OCI-LY3 (cell line): ENCODE measurements at regions not wholly inside any gene's neighbourhood (a gene's known extent, or its start where the extent isn't known, plus 50 kb on each side); places are given as distances from the start of the nearest gene placed in this dataset.

Source experiments
- H2AFZ ChIP-seq: fragments of 200-600, 300-600 bp; shearing (Covaris generic); 2 replicates; pipeline ENCODE4 v1.6.0; 2014; ENCODE audit warnings: antibody characterized with exemption, low read depth, low read length
- H3K27ac ChIP-seq: fragments of 200-600, 300-600 bp; sonication (generic); 2 replicates; pipeline ENCODE4 v1.5.1; 2014; ENCODE audit warnings: mild to moderate bottlenecking, low read length, moderate library complexity, mixed read lengths
- H3K27me3 ChIP-seq: fragments of 200-600, 300-600 bp; sonication (generic); 2 replicates; pipeline ENCODE4 v1.6.1; 2014; ENCODE audit warnings: low read depth, low read length, mixed read lengths
- H3K36me3 ChIP-seq: fragments of 200-600, 300-600 bp; sonication (generic); replicated peaks from 2 replicates; pipeline ENCODE3; 2014; ENCODE audit warnings: low read depth, low read length, mixed read lengths
- H3K4me1 ChIP-seq: fragments of 300-600, 200-600 bp; sonication (generic); 2 replicates; pipeline ENCODE4 v1.6.1; 2014; ENCODE audit warnings: low read length, mixed read lengths
- H3K4me2 ChIP-seq: fragments of 200-600, 300-600 bp; sonication (generic); 2 replicates; pipeline ENCODE4 v1.6.1; 2014; ENCODE audit warnings: low read length, mixed read lengths
- H3K4me3 ChIP-seq: fragments of 300-600, 200-600 bp; sonication (generic); 2 replicates; pipeline ENCODE4 v1.5.1; 2014; ENCODE audit warnings: antibody characterized with exemption, mild to moderate bottlenecking, low read length, moderate library complexity
- H3K79me2 ChIP-seq: fragments of 300-600, 200-600 bp; shearing (Covaris generic); 2 replicates; pipeline ENCODE4 v1.6.1; 2014; ENCODE audit warnings: mild to moderate bottlenecking, low read length, mixed read lengths
- H3K9ac ChIP-seq: fragments of 300-600, 200-600 bp; shearing (Covaris generic); 2 replicates; pipeline ENCODE4 v1.6.0; 2014; ENCODE audit warnings: mild to moderate bottlenecking, low read length, moderate library complexity
- H3K9me3 ChIP-seq: fragments of 200-600, 300-600 bp; shearing (Covaris generic); 2 replicates; pipeline ENCODE4 v1.6.1; 2014; ENCODE audit warnings: low read length, mixed read lengths; ENCODE audit not compliant: insufficient read depth
- H4K20me1 ChIP-seq: fragments of 200-600, 300-600 bp; sonication (generic); 2 replicates; pipeline ENCODE4 v1.6.1; 2016; ENCODE audit warnings: low read length, mixed read lengths; ENCODE audit not compliant: insufficient read depth
- EZH2phosphoT487 ChIP-seq: fragments of 200-600 bp; shearing (Covaris generic); IDR thresholded peaks from 2 replicates; pipeline ENCODE4 v1.6.1; 2018; ENCODE audit warnings: antibody characterized with exemption, mixed run types, low read depth
- TF ChIP-seq, protein P1 (sequence below): fragments of 200-600, 300-600 bp; sonication (generic); IDR thresholded peaks from 2 replicates; pipeline ENCODE4 v1.5.1; 2014; ENCODE audit warnings: antibody characterized with exemption, low read length, low read depth

DNA sequence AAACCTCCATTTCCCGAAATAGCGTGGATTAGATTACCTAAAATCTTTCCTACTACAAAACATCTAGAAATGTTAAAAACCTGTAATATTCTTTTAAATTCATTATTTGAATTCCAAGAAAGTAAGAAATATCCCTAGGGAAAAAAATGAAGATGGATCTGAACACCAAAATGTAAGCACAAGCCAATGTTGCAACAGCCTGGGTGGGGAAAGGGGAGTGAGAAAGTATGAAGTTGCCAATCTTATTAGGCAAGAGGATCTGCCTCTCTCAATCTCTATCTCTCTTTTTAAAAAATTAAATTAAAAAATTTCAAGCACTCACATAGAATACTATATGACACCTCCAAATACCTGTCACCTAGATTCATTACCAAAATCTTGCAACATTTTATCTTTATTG lies 74.9 kb upstream of the IRF2BP2 start:
- TF ChIP-seq EZH2phosphoT487, result no peak
- TF ChIP-seq, protein P1, sequence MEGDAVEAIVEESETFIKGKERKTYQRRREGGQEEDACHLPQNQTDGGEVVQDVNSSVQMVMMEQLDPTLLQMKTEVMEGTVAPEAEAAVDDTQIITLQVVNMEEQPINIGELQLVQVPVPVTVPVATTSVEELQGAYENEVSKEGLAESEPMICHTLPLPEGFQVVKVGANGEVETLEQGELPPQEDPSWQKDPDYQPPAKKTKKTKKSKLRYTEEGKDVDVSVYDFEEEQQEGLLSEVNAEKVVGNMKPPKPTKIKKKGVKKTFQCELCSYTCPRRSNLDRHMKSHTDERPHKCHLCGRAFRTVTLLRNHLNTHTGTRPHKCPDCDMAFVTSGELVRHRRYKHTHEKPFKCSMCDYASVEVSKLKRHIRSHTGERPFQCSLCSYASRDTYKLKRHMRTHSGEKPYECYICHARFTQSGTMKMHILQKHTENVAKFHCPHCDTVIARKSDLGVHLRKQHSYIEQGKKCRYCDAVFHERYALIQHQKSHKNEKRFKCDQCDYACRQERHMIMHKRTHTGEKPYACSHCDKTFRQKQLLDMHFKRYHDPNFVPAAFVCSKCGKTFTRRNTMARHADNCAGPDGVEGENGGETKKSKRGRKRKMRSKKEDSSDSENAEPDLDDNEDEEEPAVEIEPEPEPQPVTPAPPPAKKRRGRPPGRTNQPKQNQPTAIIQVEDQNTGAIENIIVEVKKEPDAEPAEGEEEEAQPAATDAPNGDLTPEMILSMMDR, result no peak
- Histone ChIP-seq H3K79me2 (no peaks in the 10 kb centered on the region), H3K27ac (no peak overlapping the region), H3K36me3 (peaks cover 3% of the 10 kb centered on the region), H3K4me1 (no peaks in the 10 kb centered on the region), H3K4me2 (no peak overlapping the region), H3K27me3 (no peaks in the 10 kb centered on the region), H2AFZ (no peak overlapping the region), H3K9ac (no peak overlapping the region), H4K20me1 (no peaks in the 10 kb centered on the region), H3K4me3 (no peak overlapping the region), H3K9me3 (peaks cover 10% of the 10 kb centered on the region; the same call in 1 of the 2 replicates)

DNA sequence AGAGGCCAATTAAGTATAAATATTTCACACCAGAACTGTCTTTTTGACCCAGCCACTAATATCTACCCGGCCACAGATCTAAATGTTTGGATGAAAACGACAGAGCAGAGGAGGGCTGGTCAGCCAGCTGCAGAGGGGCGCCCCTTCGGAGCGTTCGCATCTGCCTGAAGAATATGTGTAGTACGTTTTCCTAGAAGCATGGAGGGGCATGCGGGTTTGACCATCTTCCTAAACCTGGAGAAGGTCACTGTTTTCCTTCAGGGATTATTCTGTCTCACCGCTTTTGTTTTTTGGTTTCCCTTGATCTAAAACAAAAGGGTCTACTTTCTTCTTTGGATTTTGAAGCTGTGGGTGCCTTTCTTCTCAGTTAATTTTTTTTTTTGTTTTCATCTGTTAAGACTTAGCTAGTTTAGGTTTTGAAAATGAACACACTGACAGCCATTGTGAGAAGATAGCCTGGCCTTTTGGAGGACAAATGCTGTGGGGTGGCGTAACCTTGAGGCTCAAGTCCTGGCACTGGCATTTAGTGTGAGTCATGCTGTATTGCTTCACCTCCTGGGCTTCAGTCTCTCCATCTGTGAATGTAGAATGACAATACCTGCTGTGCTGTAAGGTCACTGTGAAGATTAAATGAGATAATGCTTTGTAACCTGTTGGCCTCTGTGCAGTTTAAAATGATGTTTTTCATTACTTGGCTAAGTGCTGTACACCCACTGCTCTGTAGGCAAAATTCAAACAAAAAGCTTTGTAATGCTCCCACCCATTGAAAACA lies 74.1 kb upstream of the IRF2BP2 start:
- no peaks in the 10 kb centered on the region for H3K4me1 ChIP-seq
- H3K9ac ChIP-seq, result no peak overlapping the region
- peaks cover 10% of the 10 kb centered on the region; the same call in 1 of the 2 replicates for H3K9me3 ChIP-seq
- no peaks in the 10 kb centered on the region for H3K79me2 ChIP-seq
- no peak for TF ChIP-seq EZH2phosphoT487
- TF ChIP-seq, protein P1, result no peak
- H3K4me2 ChIP-seq, result no peak overlapping the region
- no peaks in the 10 kb centered on the region for H4K20me1 ChIP-seq
- H3K27me3 ChIP-seq, result no peaks in the 10 kb centered on the region; the same call in 1 of the 2 replicates
- no peak overlapping the region for H3K4me3 ChIP-seq
- H3K27ac ChIP-seq, result no peak overlapping the region
- H2AFZ ChIP-seq, result no peak overlapping the region
- H3K36me3 ChIP-seq, result peaks cover 3% of the 10 kb centered on the region

DNA sequence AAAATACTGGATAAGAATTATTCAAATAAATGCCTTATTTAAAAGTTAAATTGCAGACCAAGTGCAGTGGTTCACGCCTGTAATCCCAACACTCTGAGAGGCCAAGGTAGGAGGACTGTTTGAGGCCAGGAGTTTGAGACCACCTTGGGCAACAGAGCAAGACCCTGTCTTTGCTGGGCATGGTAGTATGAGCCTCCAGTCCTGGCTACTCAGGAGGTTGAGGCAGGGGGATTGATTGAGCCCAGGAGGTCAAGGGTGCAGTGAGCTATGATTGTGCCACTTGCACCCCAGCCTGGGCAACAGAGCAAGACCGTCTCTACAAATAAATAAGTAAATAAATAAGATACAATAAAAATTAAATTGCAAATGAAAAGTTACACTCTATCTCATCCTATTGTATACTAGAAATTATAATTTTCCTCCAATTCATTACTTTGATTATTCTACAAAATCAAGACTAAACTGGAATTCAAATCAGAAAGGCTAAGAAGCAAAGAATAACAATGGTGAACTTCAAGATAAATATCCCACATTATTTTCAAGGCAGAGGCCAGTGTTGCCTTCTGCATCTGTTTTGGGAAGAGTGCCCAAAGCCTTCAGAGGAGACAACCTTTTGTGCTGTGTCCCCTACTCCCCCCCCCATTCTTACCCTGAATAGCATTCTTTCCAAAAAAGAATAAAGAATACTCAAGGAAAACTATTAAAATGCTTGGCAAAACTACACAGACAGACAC lies 73.3 kb upstream of the IRF2BP2 start:
- Histone ChIP-seq H3K27ac (no peak overlapping the region), H2AFZ (no peak overlapping the region)

DNA sequence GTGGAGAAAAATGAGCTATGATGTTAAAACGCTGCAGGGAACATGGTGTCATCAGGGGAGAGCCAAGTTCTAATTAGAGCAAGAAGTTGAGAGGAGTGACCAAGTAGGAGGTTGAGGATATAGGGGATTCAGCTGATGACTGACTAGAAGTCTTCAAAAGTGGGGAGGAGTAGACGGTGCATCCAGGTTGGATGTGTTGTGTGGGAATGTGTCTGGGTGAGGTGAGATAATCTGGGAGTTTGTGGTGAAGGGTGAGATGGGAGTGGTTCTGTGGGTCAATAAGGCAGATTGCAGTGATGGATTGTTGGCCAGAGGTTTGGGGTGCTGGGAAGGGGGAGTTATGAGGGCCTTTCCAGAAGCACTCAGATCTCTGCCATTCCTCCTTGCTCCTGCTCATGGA lies 72.0 kb upstream of the IRF2BP2 start:
- H3K36me3 ChIP-seq, result peaks cover 3% of the 10 kb centered on the region
- H3K79me2 ChIP-seq, result no peaks in the 10 kb centered on the region
- no peak overlapping the region for H3K9ac ChIP-seq
- no peak overlapping the region for H3K4me2 ChIP-seq
- H3K4me3 ChIP-seq, result no peak overlapping the region
- no peaks in the 10 kb centered on the region for H3K4me1 ChIP-seq
- no peak for TF ChIP-seq EZH2phosphoT487
- TF ChIP-seq, protein P1, result no peak
- peaks cover 10% of the 10 kb centered on the region; the same call in 1 of the 2 replicates for H3K9me3 ChIP-seq
- no peak overlapping the region for H3K27ac ChIP-seq
- no peaks in the 10 kb centered on the region for H4K20me1 ChIP-seq
- no peaks in the 10 kb centered on the region; the same call in 1 of the 2 replicates for H3K27me3 ChIP-seq
- H2AFZ ChIP-seq, result no peak overlapping the region

More for the DNA sequence above, 73.3 kb upstream of the IRF2BP2 start:
- H3K9ac ChIP-seq, result no peak overlapping the region
- H4K20me1 ChIP-seq, result no peaks in the 10 kb centered on the region
- no peak overlapping the region for H3K4me3 ChIP-seq
- H3K79me2 ChIP-seq, result no peaks in the 10 kb centered on the region
- no peaks in the 10 kb centered on the region; the same call in 1 of the 2 replicates for H3K27me3 ChIP-seq
- H3K4me1 ChIP-seq, result no peaks in the 10 kb centered on the region
- no peak for TF ChIP-seq EZH2phosphoT487
- TF ChIP-seq, protein P1, result no peak
- H3K36me3 ChIP-seq, result peaks cover 3% of the 10 kb centered on the region
- H3K9me3 ChIP-seq, result peaks cover 10% of the 10 kb centered on the region; the same call in 1 of the 2 replicates
- no peak overlapping the region for H3K4me2 ChIP-seq
